HEK293 (cell line): ENCODE measurements at regions not wholly inside any gene's neighbourhood (a gene's known extent, or its start where the extent isn't known, plus 50 kb on each side); places are given as distances from the start of the nearest gene placed in this dataset.

Source experiments
- CTCF ChIP-seq: fragments of 450-650 bp; formaldehyde crosslinking; IDR thresholded peaks from 2 replicates; pipeline ENCODE4 v1.5.1; 2016; ENCODE audit warnings: missing biosample characterization, missing genetic modification characterization
- PBX3 ChIP-seq: sonication (generic); formaldehyde crosslinking; IDR thresholded peaks from 2 replicates; pipeline ENCODE4 v1.8.1; 2022; ENCODE audit warnings: mild to moderate bottlenecking, moderate library complexity, missing genetic modification reagents
- REST ChIP-seq: fragments of 450-650 bp; formaldehyde crosslinking; IDR thresholded peaks from 2 replicates; pipeline ENCODE4 v1.5.1; 2016; ENCODE audit warnings: missing biosample characterization, missing genetic modification characterization
- ZNF121 ChIP-seq: fragments of 450-650 bp; formaldehyde crosslinking; IDR thresholded peaks from 2 replicates; pipeline ENCODE4 v1.5.1; 2016; ENCODE audit warnings: missing biosample characterization, missing genetic modification characterization
- ZNF133 ChIP-seq: fragments of 450-650 bp; formaldehyde crosslinking; IDR thresholded peaks from 2 replicates; pipeline ENCODE4 v1.5.1; 2016; ENCODE audit warnings: missing biosample characterization, missing genetic modification characterization

- TF ChIP-seq ZNF133 (tag by site-specific recombination) (no peak), REST (no peak), CTCF (tag by site-specific recombination) (no peak), PBX3 (no peak), ZNF121 (tag by site-specific recombination) (no peak)
These were observed 92.5 kb downstream of the KCNF1 start for GRCh38 chr2:11004199-11004598.
